Sigmoid colon (tissue), 4 donors: ENCODE measurements at regions not wholly inside any gene's neighbourhood (a gene's known extent, or its start where the extent isn't known, plus 50 kb on each side); places are given as distances from the start of the nearest gene placed in this dataset.

Experiments used
- CTCF ChIP-seq, 4 experiments: fragments of 450-650 bp in 3 of 4; fragments of 200-600 bp in 1 of 4; IDR thresholded peaks; one replicate each; pipeline ENCODE4 v1.5.1; 2016 to 2019; ENCODE audit warnings: antibody characterized with exemption in 4 of 4, mild to moderate bottlenecking in 3 of 4, moderate library complexity in 2 of 4
- EP300 ChIP-seq, 4 donors: sonication (generic); formaldehyde crosslinking; IDR thresholded peaks; one replicate each; pipeline ENCODE4 v1.6.1; 2017; ENCODE audit warnings: antibody characterized with exemption in 4 of 4
- POLR2A ChIP-seq, 2 donors: fragments of 450-650 bp; IDR thresholded peaks; one replicate each; pipeline ENCODE4 v1.6.1; 2016; ENCODE audit warnings: antibody characterized with exemption in 2 of 2, mild to moderate bottlenecking in 2 of 2, moderate library complexity in 2 of 2
- POLR2AphosphoS5 ChIP-seq, 4 donors: sonication (generic); formaldehyde crosslinking; IDR thresholded peaks; one replicate each; pipeline ENCODE4 v1.6.1; 2017; ENCODE audit warnings: antibody characterized with exemption in 4 of 4

GRCh38 chr6:112649853-112650252, 302.7 kb downstream of the RFPL4B start:
- no peak for TF ChIP-seq CTCF (IDR thresholded peaks at IDR 0.05)
- no peak for TF ChIP-seq POLR2AphosphoS5 (IDR thresholded peaks at IDR 0.05)
- no peak for TF ChIP-seq EP300 (IDR thresholded peaks at IDR 0.05)
- no peak for TF ChIP-seq POLR2A (IDR thresholded peaks at IDR 0.05)
